C4-2B (cell line): ENCODE measurements at regions not wholly inside any gene's neighbourhood (a gene's known extent, or its start where the extent isn't known, plus 50 kb on each side); places are given as distances from the start of the nearest gene placed in this dataset.
A peak's percentile ranks its signal among the peaks of the same experiment; 100 is the strongest.
"Not testable (repeated sequence)": the region's sequence is repeated elsewhere in the genome, so short reads cannot be mapped to it uniquely, and the experiment has no call there.

Source experiments
- H3K27ac ChIP-seq: fragments of 450-650 bp; 2 replicates; pipeline ENCODE4 v1.5.1; 2017
- CTCF ChIP-seq: fragments of 450-650 bp; conservative IDR thresholded peaks from 2 replicates; pipeline ENCODE4 v1.5.1; 2017; ENCODE audit warnings: mild to moderate bottlenecking
- ZFX ChIP-seq: fragments of 450-650 bp; IDR thresholded peaks from 2 replicates; pipeline ENCODE4 v1.6.1; 2017

DNA sequence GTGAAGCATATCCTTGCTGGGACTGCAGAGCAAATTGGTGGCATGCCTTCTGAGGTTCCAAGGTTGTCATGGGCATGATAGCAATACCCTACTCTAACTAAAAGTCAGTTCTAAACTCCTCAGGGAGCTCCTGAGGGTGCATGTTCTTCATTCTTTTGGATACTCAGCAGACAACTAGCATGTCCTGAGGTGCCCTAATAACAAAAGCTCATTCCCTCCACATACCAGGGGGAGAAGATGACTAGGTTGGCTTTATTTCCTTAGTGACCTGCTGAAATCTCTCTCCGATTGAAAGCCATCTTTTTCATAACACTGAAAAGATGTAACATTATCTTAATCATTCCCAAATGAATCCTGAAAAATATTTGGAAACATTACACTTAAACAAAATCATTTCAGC lies 188.7 kb upstream of the IGF1 start:
- TF ChIP-seq ZFX = no peak
- TF ChIP-seq CTCF = no peak
- H3K27ac ChIP-seq = no peak overlapping the region

GRCh38 chr12:102666176-102666575 lies 185.8 kb upstream of the IGF1 start:
- not testable (repeated sequence) for H3K27ac ChIP-seq

DNA sequence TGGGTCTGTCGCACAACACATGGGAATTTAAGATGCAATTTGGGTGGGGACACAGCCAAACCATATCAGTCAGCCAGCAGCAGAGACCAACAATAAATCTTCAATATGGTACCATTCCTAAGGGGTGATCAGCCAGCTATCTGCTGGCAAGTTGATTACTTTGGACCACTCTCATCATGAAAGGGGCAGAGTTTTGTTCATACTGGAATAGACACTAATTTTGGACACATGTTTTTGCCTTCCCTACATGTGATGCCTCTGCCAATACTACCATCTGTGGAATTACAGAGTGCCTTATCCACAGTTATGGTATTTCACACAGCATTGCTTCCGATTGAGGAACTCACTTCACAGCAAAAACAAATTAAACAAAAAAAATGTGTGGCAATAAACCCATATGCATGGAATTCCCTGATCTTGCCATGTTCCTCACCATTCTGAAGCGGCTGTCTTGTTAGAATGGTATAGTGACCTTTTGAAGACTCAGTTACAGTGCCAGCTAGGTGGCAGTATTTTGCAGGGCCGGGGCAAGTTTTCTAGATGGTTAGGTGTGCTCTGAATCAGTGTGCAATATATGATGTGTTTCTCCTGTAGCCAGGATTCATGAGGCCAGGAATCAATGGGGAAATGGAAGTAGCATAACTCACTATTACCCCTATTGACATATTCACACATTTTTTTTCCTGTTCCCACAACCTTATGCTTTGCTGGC lies 179.0 kb upstream of the IGF1 start:
- H3K27ac ChIP-seq = no peak overlapping the region
- TF ChIP-seq ZFX = no peak
- TF ChIP-seq CTCF = peak; percentile 34

DNA sequence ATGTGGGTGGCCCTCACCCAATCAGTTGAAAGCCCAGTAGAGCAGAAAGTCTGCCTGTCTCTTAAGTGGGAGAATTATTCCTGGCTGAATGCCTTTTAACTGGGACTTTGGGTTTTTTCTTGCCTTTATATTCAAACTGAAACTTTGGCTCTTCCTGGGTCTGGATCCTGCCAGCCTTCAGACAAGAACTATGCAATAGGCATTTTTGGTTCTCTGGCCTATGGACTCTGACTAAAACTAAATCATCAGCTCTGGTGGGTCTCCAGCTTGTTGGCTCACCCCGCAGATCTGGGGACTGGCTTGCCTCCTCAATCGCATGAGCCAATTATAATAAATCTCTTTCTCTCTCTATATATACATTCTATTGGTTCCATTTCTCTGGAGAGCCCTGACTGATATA lies 173.0 kb upstream of the IGF1 start:
- H3K27ac ChIP-seq = no peak overlapping the region
- TF ChIP-seq CTCF (no peak), ZFX (no peak)

DNA sequence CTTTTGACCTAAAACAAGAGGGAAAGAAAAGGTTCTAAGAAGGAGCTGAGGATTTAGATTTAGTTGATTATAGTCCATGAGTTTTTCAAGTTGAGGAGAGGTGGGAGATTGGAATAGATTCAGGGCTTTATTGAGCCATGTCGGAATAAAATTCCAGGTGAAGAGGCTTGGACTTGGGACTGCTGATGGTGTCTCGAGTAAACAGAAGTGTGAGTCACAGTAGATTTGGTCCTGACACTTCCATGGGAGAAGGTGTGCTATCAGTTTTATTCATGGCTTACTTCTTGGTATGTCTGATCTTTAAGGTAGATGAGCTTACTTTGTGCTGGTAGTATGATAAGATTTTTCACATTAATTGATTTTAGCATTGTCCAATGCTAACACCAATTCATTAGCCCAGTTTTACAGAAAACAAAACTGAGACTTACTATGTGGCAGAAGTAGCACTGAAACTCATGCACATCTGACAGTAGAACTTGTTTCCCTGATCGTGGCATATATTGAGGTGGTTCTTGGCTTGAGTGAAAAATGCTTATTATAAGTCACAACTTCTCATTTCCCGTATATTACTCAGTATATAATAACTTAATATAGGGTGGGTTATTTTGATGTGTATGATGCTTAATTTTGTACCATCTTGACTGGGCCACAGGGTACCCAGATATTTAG lies 172.4 kb upstream of the IGF1 start:
- H3K27ac ChIP-seq = no peak overlapping the region
- TF ChIP-seq ZFX (no peak), CTCF (no peak)

DNA sequence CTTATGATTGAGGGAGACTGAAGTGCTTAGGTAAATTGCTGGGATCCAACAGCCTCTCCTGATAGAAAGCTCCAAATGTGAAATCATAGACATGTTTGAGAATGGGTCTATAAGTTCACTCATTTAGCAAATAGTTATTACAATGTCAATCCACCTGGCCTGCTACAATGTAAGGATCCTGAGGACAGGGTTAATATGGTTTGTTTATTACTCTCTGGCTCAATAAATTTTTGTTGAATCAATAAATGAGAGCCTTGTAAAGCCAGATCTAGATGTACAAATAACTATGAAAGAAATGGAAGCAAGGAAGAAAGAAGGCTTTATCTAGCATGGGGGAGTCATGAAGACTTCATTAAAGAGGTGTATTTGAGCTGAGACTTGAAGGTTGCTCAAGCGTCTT lies 165.6 kb upstream of the IGF1 start:
- H3K27ac ChIP-seq = no peak overlapping the region
- TF ChIP-seq CTCF (no peak), ZFX (no peak)

GRCh38 chr12:102643879-102644575 lies 163.7 kb upstream of the IGF1 start:
- no peak overlapping the region for H3K27ac ChIP-seq
- TF ChIP-seq CTCF = no peak
- TF ChIP-seq ZFX = no peak

- no peak overlapping the region for H3K27ac ChIP-seq
- TF ChIP-seq ZFX (no peak), CTCF (no peak)
Observed at GRCh38 chr12:102642199-102642598, 161.8 kb upstream of the IGF1 start.

GRCh38 chr12:102640658-102641057 lies 160.3 kb upstream of the IGF1 start:
- H3K27ac ChIP-seq = not testable (repeated sequence)
